B cell (primary cell): ENCODE measurements at regions not wholly inside any gene's neighbourhood (a gene's known extent, or its start where the extent isn't known, plus 50 kb on each side); places are given as distances from the start of the nearest gene placed in this dataset.

Experiments used
- ATAC-seq: fragments of 200-7000 bp; cut with Tn5 transposase; one replicate; pipeline ENCODE4 v1.10.0; 2021; ENCODE audit warnings: low read depth, mild to moderate bottlenecking, moderate number of reproducible peaks, moderate library complexity
- CTCF ChIA-PET: fragments of 350-600 bp; sonication (Branson Sonifier 250); formaldehyde crosslinking; loops from one replicate; lab custom pipeline; 2021; ENCODE audit warnings: antibody characterized with exemption, inconsistent platforms; lab: Charles Lee
- POLR2A ChIA-PET: fragments of 350-600 bp; sonication (Branson Sonifier 250); formaldehyde crosslinking; loops from one replicate; lab custom pipeline; 2021; ENCODE audit warnings: antibody characterized with exemption; lab: Charles Lee
- DNase-seq: peaks from one replicate; pipeline ENCODE4 v3.0.0; 2013
- H2AFZ ChIP-seq: 2 replicates; pipeline ENCODE4 v1.6.1; 2012; ENCODE audit warnings: mild to moderate bottlenecking, low read depth, low read length; ENCODE audit not compliant: insufficient read depth, poor library complexity, severe bottlenecking
- H3K27ac ChIP-seq, 2 donors: 1 replicate in 1 of 2; 2 replicates in 1 of 2; pipeline ENCODE4 v1.5.1; 2012 to 2013; ENCODE audit warnings: low read length in 2 of 2, mild to moderate bottlenecking in 2 of 2, moderate library complexity in 1 of 2
- H3K27me3 ChIP-seq, 4 experiments: fragments of 200-600 bp in 1 of 4; sonication (generic) in 1 of 4; replicated peaks in 1 of 4; 1 replicate in 2 of 4; 2 replicates in 2 of 4; pipeline versions ENCODE4 v1.6.1 to v1.7.0; 2013 to 2016; ENCODE audit warnings: low read length in 3 of 4, mild to moderate bottlenecking in 2 of 4, mixed read lengths in 1 of 4, moderate library complexity in 1 of 4; ENCODE audit not compliant: insufficient read depth in 4 of 4, control insufficient read depth in 3 of 4; ENCODE audit errors: control extremely low read depth in 1 of 4
- H3K36me3 ChIP-seq, 2 experiments: replicated peaks in 1 of 2; 1 replicate in 1 of 2; 2 replicates in 1 of 2; pipeline versions ENCODE4 v1.6.1 to v1.7.1; 2013; ENCODE audit warnings: low read length in 1 of 2; ENCODE audit not compliant: insufficient read depth in 2 of 2, control insufficient read depth in 1 of 2; ENCODE audit errors: control extremely low read depth in 1 of 2, extremely low read depth in 1 of 2
- H3K4me1 ChIP-seq, 2 donors: fragments of 200-600 bp in 1 of 2; sonication (generic) in 1 of 2; 1 replicate in 1 of 2; 2 replicates in 1 of 2; pipeline versions ENCODE4 v1.5.1 to v1.6.1; 2013 to 2017; ENCODE audit warnings: low read length in 2 of 2; ENCODE audit not compliant: control insufficient read depth in 2 of 2, insufficient read depth in 2 of 2
- H3K4me2 ChIP-seq: replicated peaks from 2 replicates; pipeline ENCODE3; 2012; ENCODE audit warnings: mild to moderate bottlenecking, low read depth, low read length; ENCODE audit not compliant: poor library complexity, severe bottlenecking
- H3K4me3 ChIP-seq, 5 experiments: fragments of 200-600 bp in 1 of 5; sonication (generic) in 1 of 5; 1 replicate in 3 of 5; 2 replicates in 2 of 5; pipeline versions ENCODE4 v1.5.1 to v1.7.0; 2011 to 2016; ENCODE audit warnings: low read length in 4 of 5, mild to moderate bottlenecking in 4 of 5, low read depth in 2 of 5, control low read depth in 1 of 5, moderate library complexity in 1 of 5; ENCODE audit not compliant: insufficient read depth in 1 of 5; ENCODE audit errors: control extremely low read depth in 1 of 5, extremely low read depth in 1 of 5
- H3K79me2 ChIP-seq: fragments of 200-600 bp; sonication (generic); one replicate; pipeline ENCODE4 v1.6.0; 2016; ENCODE audit warnings: low read length; ENCODE audit not compliant: control insufficient read depth, insufficient read depth
- H3K9ac ChIP-seq: fragments of 200-600 bp; sonication (generic); 2 replicates; pipeline ENCODE4 v1.6.1; 2017; ENCODE audit warnings: mild to moderate bottlenecking, low read length, moderate library complexity
- H3K9me3 ChIP-seq, 3 donors: one replicate each; pipeline versions ENCODE4 v1.6.1 to v1.7.1; 2013; ENCODE audit warnings: low read length in 2 of 3; ENCODE audit not compliant: control insufficient read depth in 2 of 3, insufficient read depth in 1 of 3; ENCODE audit errors: control extremely low read depth in 1 of 3
- H4K20me1 ChIP-seq: 2 replicates; pipeline ENCODE4 v1.6.0; 2012; ENCODE audit warnings: mild to moderate bottlenecking, low read length; ENCODE audit not compliant: insufficient read depth, control insufficient read depth, poor library complexity, severe bottlenecking
- H3K27ac Mint-ChIP-seq: one replicate; pipeline ENCODE4 v1.8.0; 2021; ENCODE audit warnings: mixed read lengths
- H3K27me3 Mint-ChIP-seq: one replicate; pipeline ENCODE4 v1.8.0; 2021; ENCODE audit warnings: mixed read lengths
- H3K4me1 Mint-ChIP-seq: one replicate; pipeline ENCODE4 v1.8.0; 2021; ENCODE audit warnings: mixed read lengths
- H3K4me3 Mint-ChIP-seq: one replicate; pipeline ENCODE4 v1.8.0; 2021; ENCODE audit warnings: mixed read lengths
- H3K9me3 Mint-ChIP-seq: one replicate; pipeline ENCODE4 v1.8.0; 2022; ENCODE audit warnings: mixed read lengths; ENCODE audit not compliant: insufficient read depth
- EZH2 ChIP-seq: IDR thresholded peaks from 2 replicates; pipeline ENCODE4 v1.6.1; 2012; ENCODE audit warnings: borderline replicate concordance, low read depth, mild to moderate bottlenecking, moderate library complexity, low read length; ENCODE audit not compliant: insufficient read depth, poor library complexity, severe bottlenecking
- WGBS: methylation state at CpG from one replicate; pipeline ENCODE4 v1.1.5; 2013; ENCODE audit warnings: missing lambda C conversion rate; ENCODE audit not compliant: insufficient coverage; 5-methylcytosine and 5-hydroxymethylcytosine counted together
- intact Hi-C: fragments of 100-400 bp; cut with micrococcal nuclease; formaldehyde crosslinking; loops from one replicate; pipeline ENCODE4 v1.10.0; 2022
- TF ChIP-seq, protein P1 (sequence below): fragments of 200-600 bp; IDR thresholded peaks from one replicate; pipeline ENCODE4 v1.8.0; 2022; ENCODE audit warnings: antibody characterized with exemption, mild to moderate bottlenecking

DNA sequence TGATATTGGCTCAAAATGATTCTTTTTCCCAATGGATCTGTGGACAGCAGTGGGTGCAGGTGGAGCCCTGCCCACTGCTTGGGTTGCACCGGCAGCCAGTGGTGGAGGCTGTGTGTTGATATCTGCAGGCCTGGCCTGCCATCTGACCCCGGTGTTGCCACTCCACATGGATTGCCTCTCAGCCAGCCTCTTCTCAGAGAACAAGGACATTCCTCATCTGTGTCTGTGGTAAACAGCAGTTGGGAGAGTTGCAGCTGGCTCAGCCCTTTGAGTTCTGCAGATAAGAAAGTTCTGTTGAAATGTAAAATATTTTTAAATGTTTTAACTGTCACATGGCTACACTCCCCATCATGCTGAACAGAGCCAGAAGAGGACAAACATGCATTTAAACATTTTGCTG is 374.9 kb upstream of the CELF2 start:
- H3K27me3 Mint-ChIP-seq = peaks cover 14% of the 10 kb centered on the region
- no peaks in the 10 kb centered on the region for H3K4me1 ChIP-seq
- no peak overlapping the region for H3K4me3 Mint-ChIP-seq
- intact Hi-C loops = no loop called here
- H3K4me3 ChIP-seq = no peak overlapping the region
- ATAC-seq (no peak), DNase-seq (no peak)
- no peaks in the 10 kb centered on the region for H3K4me1 Mint-ChIP-seq
- no peaks in the 10 kb centered on the region for H3K36me3 ChIP-seq
- ChIA-PET CTCF (no interaction called here), POLR2A (no interaction called here)
- no peak overlapping the region for H2AFZ ChIP-seq
- no peak overlapping the region for H3K9ac ChIP-seq
- H4K20me1 ChIP-seq = no peaks in the 10 kb centered on the region
- H3K27me3 ChIP-seq = peaks cover 0 to 3% (median 0%) of the 10 kb centered on the region in 4 experiments
- no peaks in the 10 kb centered on the region for H3K9me3 Mint-ChIP-seq
- no peak overlapping the region for H3K27ac Mint-ChIP-seq
- 80% methylated on average over 1 of the region's 2 CpGs for WGBS
- H3K79me2 ChIP-seq = no peaks in the 10 kb centered on the region
- no peak overlapping the region for H3K4me2 ChIP-seq
- H3K9me3 ChIP-seq = no peaks in the 10 kb centered on the region
- no peak overlapping the region for H3K27ac ChIP-seq
- TF ChIP-seq, protein P1, sequence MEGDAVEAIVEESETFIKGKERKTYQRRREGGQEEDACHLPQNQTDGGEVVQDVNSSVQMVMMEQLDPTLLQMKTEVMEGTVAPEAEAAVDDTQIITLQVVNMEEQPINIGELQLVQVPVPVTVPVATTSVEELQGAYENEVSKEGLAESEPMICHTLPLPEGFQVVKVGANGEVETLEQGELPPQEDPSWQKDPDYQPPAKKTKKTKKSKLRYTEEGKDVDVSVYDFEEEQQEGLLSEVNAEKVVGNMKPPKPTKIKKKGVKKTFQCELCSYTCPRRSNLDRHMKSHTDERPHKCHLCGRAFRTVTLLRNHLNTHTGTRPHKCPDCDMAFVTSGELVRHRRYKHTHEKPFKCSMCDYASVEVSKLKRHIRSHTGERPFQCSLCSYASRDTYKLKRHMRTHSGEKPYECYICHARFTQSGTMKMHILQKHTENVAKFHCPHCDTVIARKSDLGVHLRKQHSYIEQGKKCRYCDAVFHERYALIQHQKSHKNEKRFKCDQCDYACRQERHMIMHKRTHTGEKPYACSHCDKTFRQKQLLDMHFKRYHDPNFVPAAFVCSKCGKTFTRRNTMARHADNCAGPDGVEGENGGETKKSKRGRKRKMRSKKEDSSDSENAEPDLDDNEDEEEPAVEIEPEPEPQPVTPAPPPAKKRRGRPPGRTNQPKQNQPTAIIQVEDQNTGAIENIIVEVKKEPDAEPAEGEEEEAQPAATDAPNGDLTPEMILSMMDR = no peak
- TF ChIP-seq EZH2 = no peak

DNA sequence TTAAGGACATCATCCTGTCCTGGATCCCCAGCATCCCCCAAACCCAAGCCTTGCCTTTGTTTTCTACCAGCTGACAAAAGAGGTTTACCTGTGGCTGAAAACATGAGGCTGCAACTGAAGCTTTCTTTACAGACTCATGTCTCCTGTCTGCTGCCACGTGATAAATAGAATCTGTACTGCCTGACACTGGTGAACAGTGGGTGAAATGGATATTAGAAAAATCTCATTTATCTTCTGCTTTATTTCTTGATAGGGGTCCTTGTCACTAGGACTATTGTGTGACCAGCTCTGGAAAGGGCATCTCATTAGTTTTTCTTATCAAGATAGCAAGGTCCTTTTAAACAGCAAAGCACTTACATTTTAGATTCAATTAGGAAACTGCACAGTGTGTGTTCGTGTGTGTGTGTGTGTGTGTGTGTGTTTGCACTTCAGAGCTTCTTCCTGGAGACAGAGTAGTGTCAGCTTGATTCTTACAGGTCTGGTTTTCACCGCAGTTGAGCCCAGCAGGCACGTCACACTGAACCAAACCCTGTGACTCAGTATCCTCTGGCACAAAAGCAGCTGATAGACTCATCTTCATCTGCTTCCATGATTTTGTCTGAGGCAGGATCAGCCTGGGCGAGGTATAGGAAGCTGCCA is 373.5 kb upstream of the CELF2 start:
- no peak overlapping the region for H2AFZ ChIP-seq
- H3K4me2 ChIP-seq = no peak overlapping the region
- WGBS = 73% methylated on average over 3 of the region's 5 CpGs
- ChIA-PET CTCF (interaction anchor here (1.0 kb wide), 1 partner anchor 14 kb away, joined by 3 read pairs; no protein-coding TSS in a partner anchor), POLR2A (no interaction called here)
- H3K4me3 ChIP-seq = no peak overlapping the region
- no peak overlapping the region for H3K9ac ChIP-seq
- Mint-ChIP-seq H3K27ac (no peak overlapping the region), H3K27me3 (peaks cover 14% of the 10 kb centered on the region), H3K4me1 (no peaks in the 10 kb centered on the region), H3K9me3 (no peaks in the 10 kb centered on the region), H3K4me3 (no peak overlapping the region)
- H3K9me3 ChIP-seq = no peaks in the 10 kb centered on the region
- intact Hi-C loops = no loop called here
- ATAC-seq (no peak), DNase-seq (no peak)
- peaks cover 0 to 3% (median 0%) of the 10 kb centered on the region in 4 experiments for H3K27me3 ChIP-seq
- no peaks in the 10 kb centered on the region for H3K79me2 ChIP-seq
- no peaks in the 10 kb centered on the region for H4K20me1 ChIP-seq
- H3K36me3 ChIP-seq = no peaks in the 10 kb centered on the region
- no peak overlapping the region for H3K27ac ChIP-seq
- H3K4me1 ChIP-seq = no peaks in the 10 kb centered on the region
- TF ChIP-seq EZH2 = no peak
- TF ChIP-seq, protein P1 = no peak
